ENCODE measurements at regions not wholly inside any gene's neighbourhood (a gene's known extent, or its start where the extent isn't known, plus 50 kb on each side); places are given as distances from the start of the nearest gene placed in this dataset.
"Not testable (repeated sequence)": the region's sequence is repeated elsewhere in the genome, so short reads cannot be mapped to it uniquely, and the experiment has no call there.

DNA sequence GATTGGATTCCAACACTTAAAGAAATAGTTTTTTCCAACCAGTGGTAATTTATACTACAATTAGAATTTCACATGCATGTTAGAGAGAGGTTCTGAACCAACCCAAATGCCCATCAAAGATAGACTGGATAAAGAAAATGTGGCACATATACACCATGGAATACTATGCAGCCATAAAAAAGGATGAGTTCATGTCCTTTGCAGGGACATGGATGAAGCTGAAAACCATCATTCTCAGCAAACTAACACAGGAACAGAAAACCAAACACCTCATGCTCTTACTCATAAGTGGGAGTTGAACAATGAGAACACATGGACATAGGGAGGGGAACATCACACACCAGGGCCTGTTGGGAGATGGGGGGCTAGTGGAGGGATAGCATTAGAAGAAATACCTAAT, 532.2 kb downstream of the EDEM1 start:
- TF ChIP-seq, protein P1, sequence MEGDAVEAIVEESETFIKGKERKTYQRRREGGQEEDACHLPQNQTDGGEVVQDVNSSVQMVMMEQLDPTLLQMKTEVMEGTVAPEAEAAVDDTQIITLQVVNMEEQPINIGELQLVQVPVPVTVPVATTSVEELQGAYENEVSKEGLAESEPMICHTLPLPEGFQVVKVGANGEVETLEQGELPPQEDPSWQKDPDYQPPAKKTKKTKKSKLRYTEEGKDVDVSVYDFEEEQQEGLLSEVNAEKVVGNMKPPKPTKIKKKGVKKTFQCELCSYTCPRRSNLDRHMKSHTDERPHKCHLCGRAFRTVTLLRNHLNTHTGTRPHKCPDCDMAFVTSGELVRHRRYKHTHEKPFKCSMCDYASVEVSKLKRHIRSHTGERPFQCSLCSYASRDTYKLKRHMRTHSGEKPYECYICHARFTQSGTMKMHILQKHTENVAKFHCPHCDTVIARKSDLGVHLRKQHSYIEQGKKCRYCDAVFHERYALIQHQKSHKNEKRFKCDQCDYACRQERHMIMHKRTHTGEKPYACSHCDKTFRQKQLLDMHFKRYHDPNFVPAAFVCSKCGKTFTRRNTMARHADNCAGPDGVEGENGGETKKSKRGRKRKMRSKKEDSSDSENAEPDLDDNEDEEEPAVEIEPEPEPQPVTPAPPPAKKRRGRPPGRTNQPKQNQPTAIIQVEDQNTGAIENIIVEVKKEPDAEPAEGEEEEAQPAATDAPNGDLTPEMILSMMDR (IDR thresholded peaks at IDR 0.05) = not testable (repeated sequence)
- not testable (repeated sequence) for TF ChIP-seq POLR2A (IDR thresholded peaks at IDR 0.05)
